Endothelial cell of umbilical vein (primary cell): ENCODE measurements at regions not wholly inside any gene's neighbourhood (a gene's known extent, or its start where the extent isn't known, plus 50 kb on each side); places are given as distances from the start of the nearest gene placed in this dataset.

Source experiments
- BruUV-seq: library from RNA; stranded (reverse); fragments of 400-500 nt; replicated peaks from 2 replicates; lab custom pipeline; 2021; lab: Mats Ljungman, UMichigan
- CTCF ChIA-PET: fragments of 300-600, 350-600 bp; sonication (Branson Sonifier 250); formaldehyde crosslinking; loops from one replicate; lab custom pipeline; 2021; ENCODE audit warnings: antibody characterized with exemption, inconsistent platforms; lab: Charles Lee
- POLR2A ChIA-PET: fragments of 300-600, 350-600 bp; sonication (Branson Sonifier 250); formaldehyde crosslinking; loops from one replicate; lab custom pipeline; 2021; ENCODE audit warnings: antibody characterized with exemption, inconsistent platforms; lab: Charles Lee
- DNase-seq: peaks from one replicate; pipeline ENCODE4 v3.0.0-alpha.2; 2011; ENCODE audit warnings: low read depth, low spot score
- FAIRE-seq: peaks from 2 replicates; lab custom pipeline; 2011; peaks lifted over from hg19 to GRCh38; lab: Jason Lieb, UNC
- H2AFZ ChIP-seq: 2 replicates; pipeline ENCODE4 v1.6.0; 2012; ENCODE audit warnings: low read depth, low read length, control low read depth, inconsistent platforms
- H3K27ac ChIP-seq: 2 replicates; pipeline ENCODE4 v1.5.1; 2011; ENCODE audit warnings: low read depth, mild to moderate bottlenecking, control low read depth, low read length, moderate library complexity; ENCODE audit not compliant: insufficient read depth
- H3K27me3 ChIP-seq, 2 experiments: 2 replicates each; pipeline versions ENCODE4 v1.6.0 to v1.6.1; 2011; ENCODE audit warnings: low read length in 2 of 2, mixed read lengths in 1 of 2; ENCODE audit not compliant: control insufficient read depth in 2 of 2, insufficient read depth in 2 of 2
- H3K36me3 ChIP-seq, 2 experiments: 2 replicates in 1 of 2; 3 replicates in 1 of 2; pipeline ENCODE4 v1.5.1; 2011; ENCODE audit warnings: low read length in 2 of 2, mild to moderate bottlenecking in 1 of 2, moderate library complexity in 1 of 2; ENCODE audit not compliant: control insufficient read depth in 2 of 2, insufficient read depth in 2 of 2; ENCODE audit errors: extremely low read depth in 1 of 2
- H3K4me1 ChIP-seq: 3 replicates; pipeline ENCODE4 v1.5.1; 2011; ENCODE audit warnings: mild to moderate bottlenecking, low read length; ENCODE audit not compliant: control insufficient read depth, insufficient read depth; ENCODE audit errors: extremely low read depth
- H3K4me2 ChIP-seq: 2 replicates; pipeline ENCODE4 v1.6.1; 2011; ENCODE audit warnings: low read length, control low read depth, mixed read lengths; ENCODE audit not compliant: insufficient read depth
- H3K4me3 ChIP-seq, 3 experiments: fragments of 200-600 bp in 1 of 3; sonication (generic), shearing (Covaris generic) in 1 of 3; replicated peaks in 1 of 3; 2 replicates each; pipeline ENCODE4 v1.5.1; 2011 to 2016; ENCODE audit warnings: control low read depth in 3 of 3, low read length in 3 of 3, mild to moderate bottlenecking in 2 of 3, inconsistent platforms in 1 of 3, low read depth in 1 of 3, moderate library complexity in 1 of 3; ENCODE audit not compliant: insufficient read depth in 1 of 3
- H3K79me2 ChIP-seq: 2 replicates; pipeline ENCODE4 v1.6.0; 2012; ENCODE audit warnings: low read length, inconsistent platforms; ENCODE audit not compliant: control insufficient read depth, insufficient read depth
- H3K9ac ChIP-seq: replicated peaks from 2 replicates; pipeline ENCODE3; 2011; ENCODE audit warnings: low read length, control low read depth; ENCODE audit not compliant: insufficient read depth; ENCODE audit errors: extremely low read depth
- H3K9me1 ChIP-seq: replicated peaks from 3 replicates; pipeline ENCODE4 v1.6.0; 2011; ENCODE audit warnings: mild to moderate bottlenecking, low read length; ENCODE audit not compliant: control insufficient read depth, insufficient read depth; ENCODE audit errors: extremely low read depth
- H3K9me3 ChIP-seq: replicated peaks from 2 replicates; pipeline ENCODE4 v1.5.1; 2012; ENCODE audit warnings: low read length, inconsistent platforms; ENCODE audit not compliant: control insufficient read depth, insufficient read depth
- H4K20me1 ChIP-seq: replicated peaks from 2 replicates; pipeline ENCODE3; 2011; ENCODE audit warnings: mild to moderate bottlenecking, low read length; ENCODE audit not compliant: control insufficient read depth, insufficient read depth; ENCODE audit errors: extremely low read depth
- CTCF ChIP-seq, 2 donors: IDR thresholded peaks; 1 replicate in 1 of 2; 2 replicates in 1 of 2; pipeline ENCODE4 v1.5.1; 2011; ENCODE audit warnings: low read length in 2 of 2, mild to moderate bottlenecking in 2 of 2, moderate library complexity in 2 of 2, control low read depth in 1 of 2, inconsistent platforms in 1 of 2, low read depth in 1 of 2; ENCODE audit not compliant: insufficient read depth in 1 of 2; ENCODE audit errors: extremely low read depth in 1 of 2
- EZH2 ChIP-seq: IDR thresholded peaks from 2 replicates; pipeline ENCODE4 v1.6.1; 2012; ENCODE audit warnings: borderline replicate concordance, low read depth, mild to moderate bottlenecking, moderate library complexity, low read length, inconsistent platforms; ENCODE audit not compliant: severe bottlenecking
- GATA2 ChIP-seq: IDR thresholded peaks from 2 replicates; pipeline ENCODE4 v1.7.0; 2011; ENCODE audit warnings: low read depth, mild to moderate bottlenecking, moderate library complexity, mixed read lengths, low read length; ENCODE audit not compliant: insufficient read length, insufficient read depth
- JUN ChIP-seq: IDR thresholded peaks from 2 replicates; pipeline ENCODE4 v1.6.1; 2011; ENCODE audit warnings: borderline replicate concordance, low read depth; ENCODE audit not compliant: insufficient read length, insufficient read depth
- MAX ChIP-seq: IDR thresholded peaks from 2 replicates; pipeline ENCODE4 v1.6.1; 2011; ENCODE audit not compliant: insufficient read depth, insufficient read length
- MYC ChIP-seq: IDR thresholded peaks from one replicate; pipeline ENCODE4 v1.6.1; 2011; ENCODE audit warnings: mild to moderate bottlenecking, low read depth, low read length
- POLR2A ChIP-seq: IDR thresholded peaks from 2 replicates; pipeline ENCODE4 v1.6.1; 2012; ENCODE audit warnings: low read depth, mild to moderate bottlenecking, control low read depth, low read length
- POLR2AphosphoS5 ChIP-seq: IDR thresholded peaks from 2 replicates; pipeline ENCODE4 v1.6.1; 2012; ENCODE audit warnings: low read depth, mild to moderate bottlenecking, control low read depth, low read length, moderate library complexity; ENCODE audit not compliant: insufficient read depth
- dilution Hi-C: fragments of 300-500 bp; cut with MboI; formaldehyde crosslinking; loops from one replicate; pipeline ENCODE4 v1.15.0; 2019; ENCODE audit warnings: low sequenced_read_pairs; ENCODE audit not compliant: extremely low pct_ligation_motif_present
- intact Hi-C: fragments of 100-400 bp; cut with micrococcal nuclease; formaldehyde crosslinking; loops from one replicate; pipeline ENCODE4 v1.10.0; 2022

GRCh38 chr4:32645653-32646052 lies 1925.5 kb downstream of the PCDH7 start:
- Histone ChIP-seq H3K27me3 (no peaks in the 10 kb centered on the region), H3K9me3 (no peaks in the 10 kb centered on the region), H3K4me3 (no peak overlapping the region), H3K36me3 (no peaks in the 10 kb centered on the region), H4K20me1 (no peaks in the 10 kb centered on the region), H3K4me2 (no peak overlapping the region), H3K9me1 (no peaks in the 10 kb centered on the region), H3K4me1 (no peaks in the 10 kb centered on the region), H3K27ac (no peak overlapping the region), H3K79me2 (no peaks in the 10 kb centered on the region), H3K9ac (no peak overlapping the region), H2AFZ (no peak overlapping the region)
- intact Hi-C loops (no loop called here), dilution Hi-C loops (no loop called here)
- CTCF ChIA-PET = no interaction called here
- BruUV-seq = no TSS peak
- DNase-seq (no peak), FAIRE-seq (no peak)
- POLR2A ChIA-PET = no interaction called here
- TF ChIP-seq MYC (no peak), CTCF (IDR thresholded peaks at IDR 0.05; ENCODE audit: extremely low read depth in 1 of 2, insufficient read depth in 1 of 2, low read depth in 1 of 2, low read length in 2 of 2) (no peak), JUN (no peak), EZH2 (no peak)

DNA sequence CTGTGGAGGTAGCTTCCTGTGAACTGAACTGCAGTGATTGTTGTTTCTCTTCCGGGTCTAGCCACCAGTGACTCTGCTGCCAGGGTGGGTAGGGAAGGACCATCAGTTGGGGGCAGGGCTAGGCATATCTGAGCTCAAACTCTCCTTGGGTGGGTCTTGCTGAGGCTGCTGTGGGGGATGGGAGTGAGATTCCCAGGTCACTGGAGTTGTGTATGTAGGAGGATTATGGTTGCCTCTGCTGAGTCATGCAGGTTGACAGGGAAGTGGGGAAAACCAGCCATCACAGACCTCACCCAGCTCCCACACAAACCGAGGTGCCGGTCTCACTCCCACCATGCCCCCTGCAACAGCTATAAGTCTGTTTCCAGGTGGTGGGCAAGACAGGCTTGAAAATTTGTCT lies 1937.8 kb downstream of the PCDH7 start:
- no peak overlapping the region for H2AFZ ChIP-seq
- no peaks in the 10 kb centered on the region for H3K9me1 ChIP-seq
- BruUV-seq = no TSS peak
- H3K27me3 ChIP-seq = no peaks in the 10 kb centered on the region
- no peak overlapping the region for H3K9ac ChIP-seq
- H4K20me1 ChIP-seq = no peaks in the 10 kb centered on the region
- H3K4me2 ChIP-seq = no peak overlapping the region
- FAIRE-seq (no peak), DNase-seq (no peak)
- CTCF ChIA-PET = no interaction called here
- no peaks in the 10 kb centered on the region for H3K4me1 ChIP-seq
- intact Hi-C loops (no loop called here), dilution Hi-C loops (no loop called here)
- no peak overlapping the region for H3K27ac ChIP-seq
- no peaks in the 10 kb centered on the region for H3K36me3 ChIP-seq
- no peak overlapping the region for H3K4me3 ChIP-seq
- H3K9me3 ChIP-seq = peaks cover 2% of the 10 kb centered on the region
- POLR2A ChIA-PET = no interaction called here
- H3K79me2 ChIP-seq = no peaks in the 10 kb centered on the region
- TF ChIP-seq POLR2AphosphoS5 (no peak), POLR2A (no peak), GATA2 (no peak), JUN (no peak), EZH2 (no peak), MAX (no peak)
